ENCODE measurements at regions not wholly inside any gene's neighbourhood (a gene's known extent, or its start where the extent isn't known, plus 50 kb on each side); places are given as distances from the start of the nearest gene placed in this dataset.

DNA sequence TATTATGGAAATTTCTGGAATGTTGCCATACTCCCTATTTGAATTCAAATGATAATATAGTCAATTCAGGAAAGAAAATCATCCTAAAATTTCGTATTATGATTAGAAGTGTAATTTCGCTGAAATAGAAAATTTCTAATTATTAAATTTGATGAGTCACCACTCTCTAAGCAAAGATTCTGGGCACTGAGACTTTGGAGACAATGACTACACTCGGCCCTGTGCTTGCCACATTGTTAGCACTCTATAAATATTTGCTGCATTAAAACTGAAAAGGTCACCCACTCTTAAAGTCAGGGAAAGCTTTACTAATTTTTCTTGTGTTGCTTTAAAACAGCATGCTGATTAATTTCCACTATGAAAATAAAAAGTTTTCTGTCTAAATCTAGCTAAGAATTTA is 240.3 kb downstream of the TLE4 start:
- TF ChIP-seq, protein P1, sequence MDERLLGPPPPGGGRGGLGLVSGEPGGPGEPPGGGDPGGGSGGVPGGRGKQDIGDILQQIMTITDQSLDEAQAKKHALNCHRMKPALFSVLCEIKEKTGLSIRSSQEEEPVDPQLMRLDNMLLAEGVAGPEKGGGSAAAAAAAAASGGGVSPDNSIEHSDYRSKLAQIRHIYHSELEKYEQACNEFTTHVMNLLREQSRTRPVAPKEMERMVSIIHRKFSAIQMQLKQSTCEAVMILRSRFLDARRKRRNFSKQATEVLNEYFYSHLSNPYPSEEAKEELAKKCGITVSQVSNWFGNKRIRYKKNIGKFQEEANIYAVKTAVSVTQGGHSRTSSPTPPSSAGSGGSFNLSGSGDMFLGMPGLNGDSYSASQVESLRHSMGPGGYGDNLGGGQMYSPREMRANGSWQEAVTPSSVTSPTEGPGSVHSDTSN (CRISPR knock-in tag; IDR thresholded peaks at IDR 0.05; ENCODE audit: low read depth): no peak
- TF ChIP-seq, protein P1 (tag; conservative IDR thresholded peaks at IDR 0.05; ENCODE audit: low read depth): no peak
- TF ChIP-seq, protein P2, sequence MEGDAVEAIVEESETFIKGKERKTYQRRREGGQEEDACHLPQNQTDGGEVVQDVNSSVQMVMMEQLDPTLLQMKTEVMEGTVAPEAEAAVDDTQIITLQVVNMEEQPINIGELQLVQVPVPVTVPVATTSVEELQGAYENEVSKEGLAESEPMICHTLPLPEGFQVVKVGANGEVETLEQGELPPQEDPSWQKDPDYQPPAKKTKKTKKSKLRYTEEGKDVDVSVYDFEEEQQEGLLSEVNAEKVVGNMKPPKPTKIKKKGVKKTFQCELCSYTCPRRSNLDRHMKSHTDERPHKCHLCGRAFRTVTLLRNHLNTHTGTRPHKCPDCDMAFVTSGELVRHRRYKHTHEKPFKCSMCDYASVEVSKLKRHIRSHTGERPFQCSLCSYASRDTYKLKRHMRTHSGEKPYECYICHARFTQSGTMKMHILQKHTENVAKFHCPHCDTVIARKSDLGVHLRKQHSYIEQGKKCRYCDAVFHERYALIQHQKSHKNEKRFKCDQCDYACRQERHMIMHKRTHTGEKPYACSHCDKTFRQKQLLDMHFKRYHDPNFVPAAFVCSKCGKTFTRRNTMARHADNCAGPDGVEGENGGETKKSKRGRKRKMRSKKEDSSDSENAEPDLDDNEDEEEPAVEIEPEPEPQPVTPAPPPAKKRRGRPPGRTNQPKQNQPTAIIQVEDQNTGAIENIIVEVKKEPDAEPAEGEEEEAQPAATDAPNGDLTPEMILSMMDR (IDR thresholded peaks at IDR 0.05 in 2 of 3, conservative IDR thresholded peaks at IDR 0.05 in 1 of 3; ENCODE audit: insufficient read depth in 2 of 3, low read depth in 1 of 3, low read length in 3 of 3): no peak
- TF ChIP-seq, protein P3, sequence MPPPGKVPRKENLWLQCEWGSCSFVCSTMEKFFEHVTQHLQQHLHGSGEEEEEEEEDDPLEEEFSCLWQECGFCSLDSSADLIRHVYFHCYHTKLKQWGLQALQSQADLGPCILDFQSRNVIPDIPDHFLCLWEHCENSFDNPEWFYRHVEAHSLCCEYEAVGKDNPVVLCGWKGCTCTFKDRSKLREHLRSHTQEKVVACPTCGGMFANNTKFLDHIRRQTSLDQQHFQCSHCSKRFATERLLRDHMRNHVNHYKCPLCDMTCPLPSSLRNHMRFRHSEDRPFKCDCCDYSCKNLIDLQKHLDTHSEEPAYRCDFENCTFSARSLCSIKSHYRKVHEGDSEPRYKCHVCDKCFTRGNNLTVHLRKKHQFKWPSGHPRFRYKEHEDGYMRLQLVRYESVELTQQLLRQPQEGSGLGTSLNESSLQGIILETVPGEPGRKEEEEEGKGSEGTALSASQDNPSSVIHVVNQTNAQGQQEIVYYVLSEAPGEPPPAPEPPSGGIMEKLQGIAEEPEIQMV (tag; conservative IDR thresholded peaks at IDR 0.05; ENCODE audit: low read depth): no peak
